Fibroblast of peridontal ligament (primary cell): ENCODE measurements at regions not wholly inside any gene's neighbourhood (a gene's known extent, or its start where the extent isn't known, plus 50 kb on each side); places are given as distances from the start of the nearest gene placed in this dataset.
A peak's percentile ranks its signal among the peaks of the same experiment; 100 is the strongest.
"Not testable (repeated sequence)": the region's sequence is repeated elsewhere in the genome, so short reads cannot be mapped to it uniquely, and the experiment has no call there.

Source experiments
- DNase-seq: peaks from one replicate; pipeline ENCODE4 v3.0.0-alpha.2; 2010; ENCODE audit errors: extremely low read depth

DNA sequence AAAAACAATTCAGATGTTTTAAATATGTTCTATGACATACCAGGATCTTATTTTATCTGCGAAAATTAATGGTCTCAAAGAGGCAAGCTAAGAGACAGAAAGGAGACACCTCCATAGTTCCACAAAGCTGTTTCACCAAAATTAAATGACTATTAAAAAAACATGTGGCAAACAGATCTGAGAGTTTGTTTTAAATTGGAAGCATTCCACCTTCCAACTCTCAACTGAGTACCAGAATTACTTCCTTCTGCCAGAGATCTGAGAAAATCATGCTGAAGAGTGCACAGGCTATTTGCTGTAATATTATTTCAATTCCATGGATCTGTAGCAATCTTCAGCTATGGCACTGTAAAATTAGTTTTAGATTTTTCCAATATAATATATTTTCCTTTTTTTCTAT lies 669.5 kb upstream of the MARCKS start:
- DNase-seq = peak; percentile 84

DNA sequence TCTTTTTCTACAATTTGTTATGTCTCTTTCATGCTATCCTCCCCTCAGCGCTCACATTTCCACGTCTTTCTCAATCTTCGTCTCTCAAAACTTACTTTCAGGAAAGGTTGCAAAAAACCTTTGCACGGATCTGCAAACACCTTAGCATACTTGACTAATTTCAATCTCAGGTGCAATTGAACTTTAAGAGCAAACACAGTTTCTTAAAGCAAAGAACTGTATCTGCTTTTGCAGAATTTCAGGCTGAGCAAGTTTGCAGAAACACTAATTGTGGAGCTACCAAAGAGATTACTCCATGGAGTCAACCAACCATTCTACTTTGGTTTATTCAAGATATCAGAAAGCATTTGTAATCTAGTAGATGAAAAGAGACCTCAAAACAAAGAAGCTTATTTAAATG lies 668.2 kb upstream of the MARCKS start:
- DNase-seq = no peak

DNA sequence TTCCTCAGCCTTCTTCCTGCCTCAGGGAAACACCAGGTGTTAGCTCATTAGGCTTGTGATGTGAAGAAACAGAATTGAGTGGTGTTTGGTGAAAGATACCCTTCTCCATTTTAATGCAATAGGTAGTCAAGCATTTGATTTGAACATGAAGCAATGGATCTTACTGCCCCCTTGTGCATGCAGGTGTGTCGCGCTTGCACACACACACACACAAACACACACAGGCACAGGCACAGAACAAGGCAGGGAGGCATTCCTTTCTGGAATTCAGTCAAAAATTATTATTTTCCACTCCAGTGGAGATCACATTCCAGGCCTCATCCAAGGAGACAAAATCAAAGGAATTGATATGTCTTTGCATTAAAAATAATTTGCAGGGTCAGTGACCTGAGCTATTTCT lies 667.0 kb upstream of the MARCKS start:
- DNase-seq = no peak

DNA sequence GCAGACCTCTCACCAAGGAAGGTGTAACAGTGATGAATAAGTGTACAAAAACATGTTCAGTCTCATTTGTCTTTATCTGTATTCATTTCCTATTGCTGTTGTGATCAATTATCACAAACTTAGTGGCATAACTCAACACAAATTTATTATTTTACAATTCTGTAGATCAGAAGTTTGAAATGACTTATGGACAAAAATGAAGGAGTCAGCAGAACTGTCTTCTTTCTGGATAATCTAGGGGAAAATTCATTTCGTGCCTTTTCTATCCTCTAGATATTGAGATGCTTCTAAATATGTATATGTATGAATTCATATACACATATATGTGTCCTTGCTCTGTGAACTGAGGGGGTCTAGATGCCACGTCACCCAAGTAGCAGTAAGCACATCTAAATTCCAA lies 663.1 kb upstream of the MARCKS start:
- DNase-seq = no peak

DNA sequence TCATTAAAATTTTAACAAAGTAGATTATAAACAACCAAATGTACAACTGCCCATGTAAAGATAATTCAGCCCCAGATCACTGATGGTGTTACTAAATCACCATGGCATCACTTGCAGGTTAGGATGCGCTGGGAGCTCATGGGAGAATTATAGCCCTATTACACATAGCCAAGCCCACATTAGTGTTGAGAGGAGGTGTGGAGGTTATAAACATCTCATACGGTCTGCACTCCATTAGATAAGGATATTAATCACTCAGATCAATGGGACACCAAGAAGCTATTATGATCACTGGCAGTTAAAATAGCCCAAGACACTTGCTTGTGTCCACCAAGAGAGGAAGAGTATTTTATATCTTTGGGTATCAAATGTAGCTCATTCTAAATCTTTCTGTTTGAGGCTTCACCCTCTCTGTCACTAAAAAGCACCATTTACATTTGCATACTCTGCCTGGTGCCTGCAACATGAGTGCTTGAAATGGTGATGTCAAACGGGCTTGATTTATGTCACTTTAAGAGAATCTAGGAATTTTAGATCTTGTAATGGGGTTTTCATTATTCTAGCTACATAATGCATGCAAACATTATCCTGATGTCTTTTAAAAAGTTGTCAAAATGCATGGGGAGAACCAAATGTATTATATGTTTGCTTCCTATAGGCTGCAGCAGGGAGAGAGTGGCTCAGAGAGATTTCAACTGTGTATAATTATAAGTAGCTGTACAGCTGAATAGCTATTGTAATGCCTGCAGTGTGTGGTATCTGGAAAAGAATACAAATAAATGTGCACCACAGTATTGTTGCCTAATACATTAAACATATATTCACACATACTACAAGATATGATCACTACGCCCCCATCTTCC lies 654.1 kb upstream of the MARCKS start:
- no peak for DNase-seq

DNA sequence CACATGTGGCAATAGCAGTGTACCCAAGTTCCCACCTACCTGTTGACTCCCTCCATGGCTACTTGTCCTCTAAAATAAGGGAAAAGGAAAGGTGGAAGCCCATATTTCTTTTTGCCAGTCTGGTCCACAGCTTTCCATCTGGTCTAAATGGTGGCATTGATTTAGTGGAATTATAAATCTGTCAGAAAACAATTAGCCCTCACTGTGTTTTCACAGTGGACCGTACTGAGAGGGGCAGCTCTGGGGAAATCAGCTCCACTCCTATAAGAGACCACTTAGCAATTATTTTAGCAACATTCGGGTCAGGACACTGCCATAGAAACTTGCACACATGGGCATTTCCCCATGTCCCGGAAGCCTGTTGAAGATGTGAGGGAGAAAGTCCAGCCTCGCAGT lies 653.4 kb upstream of the MARCKS start:
- no peak for DNase-seq

DNA sequence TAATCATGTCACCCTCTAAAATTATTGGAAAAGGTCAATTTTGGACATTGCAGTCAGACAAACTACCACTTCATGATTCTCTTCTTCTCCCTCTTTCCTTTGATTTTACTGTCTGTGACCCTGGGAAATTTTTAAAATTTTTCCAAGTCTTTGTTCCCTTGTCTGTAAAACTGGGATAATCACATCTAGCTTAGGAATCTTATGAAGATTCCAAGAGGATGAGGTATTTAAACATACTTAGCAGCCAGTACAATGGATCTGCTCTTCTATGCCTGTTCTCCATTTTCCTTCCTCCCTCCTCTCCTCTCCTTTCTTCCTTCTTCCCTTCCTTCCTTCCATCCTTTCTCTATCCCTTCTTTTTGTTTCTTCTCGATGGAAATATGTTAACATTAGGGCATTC lies 651.6 kb upstream of the MARCKS start:
- DNase-seq = no peak

DNA sequence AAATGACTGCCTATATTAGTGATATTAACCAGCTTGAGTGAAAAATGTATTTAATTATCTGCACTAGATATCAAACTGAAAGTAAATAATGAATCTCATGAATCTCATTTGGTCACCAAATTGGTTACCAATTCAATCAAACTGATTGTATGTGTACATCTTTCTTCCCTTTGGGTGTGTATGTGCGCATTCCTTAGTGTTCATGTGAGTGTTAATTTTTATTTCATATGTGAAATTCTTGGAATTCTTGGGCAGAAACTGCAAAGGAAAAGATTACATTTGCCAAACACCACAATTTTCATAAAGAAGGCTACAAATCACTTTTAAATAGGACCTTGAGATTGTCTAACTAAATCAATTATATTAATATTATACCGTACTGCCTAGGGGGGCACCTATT lies 648.4 kb upstream of the MARCKS start:
- peak; percentile 8 for DNase-seq

DNA sequence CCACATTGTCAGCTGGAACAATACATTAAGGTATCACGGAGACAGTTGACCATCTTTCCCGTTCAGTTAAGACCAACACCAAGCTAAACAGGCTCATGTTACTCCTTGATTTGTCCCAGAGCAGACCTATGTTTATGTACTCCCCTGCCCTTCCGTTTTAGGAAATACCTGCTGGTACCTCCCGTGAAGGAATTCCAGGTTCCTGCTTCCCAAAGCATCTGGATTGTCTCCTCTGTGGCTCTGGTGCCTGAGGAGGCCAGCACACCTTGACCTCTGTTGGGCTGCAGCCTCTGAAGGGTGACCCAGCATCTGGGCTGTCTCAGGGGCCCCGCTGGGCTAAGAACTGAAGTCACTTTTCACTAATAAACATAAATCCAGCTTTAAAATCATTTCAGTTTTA lies 647.8 kb upstream of the MARCKS start:
- DNase-seq = no peak

DNA sequence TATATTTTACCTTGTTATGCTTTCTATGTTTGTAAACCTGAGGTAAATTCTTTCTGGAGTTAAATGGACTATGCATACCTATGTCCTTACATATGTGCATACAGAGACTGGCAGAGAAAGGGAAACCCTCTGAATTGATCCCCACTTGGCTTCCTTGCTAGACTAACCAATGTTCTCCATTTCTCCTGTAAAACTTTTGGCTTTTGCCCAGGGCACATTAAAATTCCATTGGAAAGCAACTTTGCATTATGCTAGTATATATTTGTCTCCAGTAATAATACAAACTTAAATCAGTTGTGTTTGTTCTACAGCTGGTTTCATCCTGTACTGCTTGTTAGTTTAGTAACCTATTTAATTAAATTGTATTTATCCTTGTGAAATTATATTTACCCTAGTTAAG lies 646.0 kb upstream of the MARCKS start:
- no peak for DNase-seq

DNA sequence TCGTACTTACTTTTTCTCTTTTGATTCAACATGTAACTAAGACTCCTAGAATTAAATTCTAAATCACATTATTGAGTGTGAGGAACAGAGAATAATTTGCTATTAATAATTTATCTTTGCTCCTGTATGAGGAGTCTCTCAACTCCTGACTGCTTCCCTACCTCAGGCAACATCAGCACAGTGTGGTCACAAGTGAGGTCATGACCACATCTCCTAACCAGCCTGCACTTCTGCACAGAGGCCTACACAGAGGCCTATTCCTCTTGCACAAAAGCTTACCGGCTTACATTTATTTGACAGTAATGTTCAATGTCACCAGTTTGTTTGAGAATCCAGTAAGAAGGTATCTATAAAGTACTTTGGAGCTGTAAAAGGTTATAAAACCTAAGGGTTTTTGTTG lies 637.4 kb upstream of the MARCKS start:
- DNase-seq = no peak

DNA sequence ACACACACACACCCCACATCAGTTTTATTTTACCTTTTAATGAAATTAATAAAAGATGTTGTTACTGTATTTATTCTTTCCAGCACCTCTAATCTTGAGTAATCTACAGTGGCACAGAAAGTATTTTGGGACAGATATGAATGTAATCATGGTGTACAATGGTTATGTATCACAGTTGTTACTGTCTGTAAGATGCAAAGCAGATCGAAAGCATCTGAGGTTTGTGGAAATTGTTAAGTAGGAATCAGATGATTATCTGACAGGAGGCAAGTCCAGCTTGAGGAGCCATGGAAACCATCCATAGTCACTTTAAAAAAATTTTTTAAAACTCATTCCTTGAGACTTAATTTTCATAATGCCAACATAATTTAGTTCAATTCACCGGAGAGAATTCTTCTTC lies 636.3 kb upstream of the MARCKS start:
- no peak for DNase-seq

DNA sequence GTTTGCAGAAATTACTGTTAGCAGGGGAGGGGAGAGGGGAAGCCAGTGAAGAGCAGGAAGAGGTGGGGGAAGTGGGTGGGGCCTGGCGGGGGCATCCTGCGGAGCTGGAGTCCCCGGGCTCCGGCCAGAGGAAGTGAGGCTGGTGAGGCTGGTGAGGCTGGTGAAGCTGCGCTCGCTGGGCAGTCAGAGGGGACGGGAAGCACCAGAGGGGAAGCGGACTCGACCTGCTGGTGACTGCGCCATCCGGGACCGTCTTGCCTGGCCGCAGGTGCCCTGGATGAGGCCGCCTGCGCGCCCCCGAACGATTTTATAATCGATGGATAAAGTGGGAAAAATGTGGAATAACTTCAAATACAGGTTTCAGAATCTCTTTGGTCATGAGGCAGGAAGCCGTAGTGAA lies 635.3 kb upstream of the MARCKS start:
- no peak for DNase-seq

DNA sequence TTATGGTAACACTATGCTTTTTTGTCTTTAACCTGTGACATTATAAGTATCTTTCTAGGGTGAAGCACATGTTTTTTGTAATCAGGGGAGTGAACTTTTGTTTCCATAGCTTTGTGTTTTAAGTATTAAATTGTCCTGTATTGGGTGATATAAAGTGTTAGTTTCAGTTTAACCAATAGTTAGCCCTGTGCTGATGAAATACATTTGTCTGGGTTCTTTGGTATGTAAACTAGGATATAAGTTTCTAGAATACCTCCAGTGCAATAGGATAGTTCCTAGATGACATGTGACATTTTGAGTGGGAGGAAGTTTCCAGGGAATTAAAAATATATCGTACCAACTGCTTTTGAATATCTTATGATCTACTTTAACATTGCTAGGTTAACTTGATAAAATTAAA lies 611.0 kb upstream of the MARCKS start:
- peak; percentile 68 for DNase-seq

DNA sequence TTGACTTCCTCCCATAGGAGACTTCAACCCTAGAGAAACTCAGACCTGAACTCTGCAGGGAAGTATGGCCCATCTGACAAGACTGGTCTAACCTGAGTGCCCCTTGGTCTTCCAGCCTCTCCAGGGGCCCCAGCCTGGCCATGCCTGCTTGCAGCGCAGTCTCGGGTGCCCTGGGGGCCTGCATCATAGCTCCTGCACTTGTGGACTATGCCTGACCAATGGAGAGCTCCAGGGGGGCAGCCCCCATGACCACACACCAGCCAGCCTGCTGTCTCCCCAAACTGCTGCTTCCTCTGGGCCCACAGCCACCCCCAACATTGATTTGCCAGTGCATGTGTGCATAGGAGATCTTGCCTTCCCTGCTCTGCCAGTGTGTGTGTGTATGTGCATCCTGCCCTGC lies 608.6 kb upstream of the MARCKS start:
- DNase-seq = no peak

DNA sequence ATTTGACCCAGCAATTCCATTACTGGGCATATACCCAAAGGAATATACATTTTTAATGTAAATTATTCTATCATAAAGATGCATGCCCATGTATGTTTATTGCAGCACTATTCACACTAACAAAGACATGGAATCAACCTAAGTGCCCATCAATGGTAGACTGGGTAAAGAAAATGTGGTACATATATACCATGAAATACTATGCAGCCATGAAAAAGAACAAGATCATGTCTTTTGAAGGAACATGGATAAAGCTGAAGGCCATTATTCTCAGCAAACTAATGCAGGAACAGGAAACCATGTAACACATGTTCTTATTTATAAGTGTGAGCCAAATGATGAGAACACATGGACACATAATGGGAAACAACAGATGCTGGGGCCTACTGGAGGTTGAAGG lies 603.0 kb upstream of the MARCKS start:
- not testable (repeated sequence) for DNase-seq

DNA sequence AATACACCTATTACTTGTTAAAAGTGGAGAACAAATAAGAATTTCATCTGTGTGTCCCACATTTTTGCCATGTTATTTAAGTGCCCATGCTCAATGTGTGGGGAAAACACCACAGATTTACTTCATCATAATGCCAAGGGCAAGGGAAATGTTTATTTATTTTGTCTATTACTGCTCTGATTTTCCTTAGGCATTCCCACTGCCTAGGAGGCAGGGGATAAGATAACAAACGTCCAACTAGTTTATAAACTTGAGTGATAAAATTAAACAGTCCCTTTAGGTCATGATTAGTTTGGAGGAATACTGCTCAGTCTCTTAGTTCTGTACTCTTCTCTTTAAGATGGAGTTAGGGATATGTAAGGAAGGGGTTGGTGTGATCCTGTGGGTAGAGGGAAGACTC lies 598.4 kb upstream of the MARCKS start:
- peak; percentile 12 for DNase-seq

DNA sequence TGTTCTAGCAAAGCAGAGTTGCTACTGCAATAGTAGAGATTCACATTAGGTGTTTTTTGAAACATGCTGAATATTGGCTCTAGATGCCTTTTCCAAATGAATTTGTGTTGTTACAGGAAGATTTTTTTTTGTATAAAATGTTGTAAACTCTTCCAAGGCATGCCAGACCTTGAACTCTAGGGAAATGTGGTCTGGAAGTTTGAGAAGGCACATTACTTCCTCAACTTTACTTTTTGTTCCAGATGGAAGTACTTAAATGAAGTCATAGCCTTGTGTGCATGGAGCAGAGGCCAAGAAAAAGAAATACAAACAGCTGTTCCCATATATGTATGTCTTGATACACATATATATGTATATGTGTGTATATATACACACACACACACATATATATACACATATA lies 585.7 kb upstream of the MARCKS start:
- DNase-seq = peak; percentile 99

DNA sequence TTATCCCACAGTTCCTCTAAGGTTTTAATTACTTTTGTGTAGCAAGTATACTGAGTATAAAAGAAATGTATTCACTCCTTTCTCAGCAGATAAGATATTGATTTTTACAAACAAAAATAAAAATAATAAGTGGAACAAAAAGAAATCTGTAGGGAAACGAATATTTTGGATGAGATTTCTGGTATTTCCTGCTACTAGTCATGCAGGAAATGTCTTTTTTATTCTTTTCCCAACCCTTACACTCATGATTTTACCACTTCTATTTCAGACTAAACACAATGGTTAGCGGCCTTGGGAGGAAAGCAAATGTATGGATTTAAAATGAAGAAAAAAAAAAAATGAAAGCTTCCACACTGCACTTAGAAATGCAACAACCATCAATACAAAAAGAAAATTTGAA lies 580.5 kb upstream of the MARCKS start:
- no peak for DNase-seq

DNA sequence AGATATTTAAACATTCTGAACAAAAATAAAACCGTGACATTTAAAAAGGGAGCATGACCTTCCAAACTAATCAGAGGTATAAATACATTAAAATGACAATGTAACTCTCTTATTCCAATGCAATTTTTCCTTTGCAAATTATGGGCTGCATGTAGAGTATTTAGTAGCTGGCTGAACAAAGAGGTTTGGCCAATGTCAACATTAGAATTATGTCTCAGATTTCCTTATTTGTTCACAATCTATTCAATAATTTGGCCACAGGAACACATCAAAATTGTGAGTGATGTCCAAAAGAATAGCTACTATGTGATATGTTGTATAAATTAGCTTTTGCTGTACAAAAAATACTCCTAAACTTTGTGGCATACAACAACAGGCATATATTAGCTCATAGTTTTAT lies 580.0 kb upstream of the MARCKS start:
- no peak for DNase-seq

DNA sequence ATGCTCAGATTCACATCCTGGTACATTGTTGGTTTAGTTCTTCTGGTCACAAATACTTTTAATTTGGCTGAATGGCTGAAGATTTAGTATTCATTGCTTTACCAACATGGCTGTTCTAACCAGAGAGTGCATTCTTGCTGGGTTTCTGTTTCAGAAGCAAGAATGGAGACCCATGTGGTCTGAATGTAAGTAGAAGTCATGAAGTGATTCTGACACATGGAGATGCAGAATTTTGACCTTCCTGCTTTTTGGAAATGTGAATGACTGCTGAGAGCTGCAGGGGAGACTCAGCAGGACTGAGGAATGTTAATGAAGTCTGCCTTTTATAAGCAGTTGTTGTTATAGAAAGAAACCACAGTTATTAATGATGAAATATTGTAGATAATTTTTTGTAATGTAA lies 576.1 kb upstream of the MARCKS start:
- peak; percentile 57 for DNase-seq

DNA sequence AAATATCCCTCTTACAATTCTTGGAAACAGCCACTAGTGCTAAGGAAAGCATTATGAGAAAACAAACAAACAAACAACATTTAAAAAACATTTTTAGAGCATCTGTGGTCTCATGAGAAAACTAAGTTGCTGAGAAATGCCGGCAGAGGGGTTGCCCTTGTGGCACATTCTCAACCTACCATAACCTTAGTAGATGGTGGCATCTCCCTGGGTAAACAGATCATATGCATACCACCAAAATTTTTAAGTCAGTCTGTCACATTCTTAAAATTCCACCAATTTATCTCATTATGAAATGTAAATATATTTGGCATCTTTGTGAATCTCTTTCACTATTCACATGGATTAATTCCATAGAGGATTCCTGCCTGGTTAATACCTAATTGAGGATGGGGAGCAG lies 575.7 kb upstream of the MARCKS start:
- DNase-seq = peak; percentile 30

DNA sequence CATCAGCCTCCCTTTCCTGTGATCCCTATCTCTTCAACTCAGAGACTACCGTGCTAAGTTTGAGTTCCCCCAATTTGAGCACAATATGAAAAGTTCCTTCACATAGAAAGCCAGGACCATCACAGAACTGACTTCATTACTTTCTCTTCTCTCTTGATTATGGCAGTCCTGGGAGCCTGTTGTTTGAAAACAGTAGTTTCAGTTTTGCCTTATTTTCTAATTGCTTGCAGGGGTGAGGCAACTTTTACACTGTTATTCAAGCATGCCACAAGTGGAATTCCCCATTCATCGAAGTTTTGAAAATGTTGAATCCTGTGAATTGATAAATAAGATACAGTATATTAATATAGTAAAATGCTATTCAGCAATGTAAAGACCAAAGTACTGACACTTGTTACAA lies 569.7 kb upstream of the MARCKS start:
- no peak for DNase-seq

DNA sequence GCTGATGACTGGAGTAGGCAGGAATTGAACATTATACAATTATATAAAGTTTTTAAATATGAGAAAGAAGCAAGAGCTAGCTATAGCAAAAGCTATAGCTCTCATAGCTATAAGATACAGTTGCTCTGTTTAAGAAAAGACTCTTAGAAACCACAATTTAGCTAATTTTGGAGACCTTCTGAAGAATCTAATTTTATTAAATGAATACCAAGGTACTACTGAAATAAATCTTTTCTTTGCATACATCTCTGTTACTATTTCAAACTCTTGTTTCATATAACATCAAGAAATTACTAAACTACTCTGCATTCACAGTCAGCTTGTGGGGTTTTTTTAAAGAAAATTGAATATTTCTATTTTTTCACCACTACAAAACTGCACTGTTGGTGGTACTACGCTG lies 568.7 kb upstream of the MARCKS start:
- no peak for DNase-seq
